ENCODE measurements at regions not wholly inside any gene's neighbourhood (a gene's known extent, or its start where the extent isn't known, plus 50 kb on each side); places are given as distances from the start of the nearest gene placed in this dataset.

DNA sequence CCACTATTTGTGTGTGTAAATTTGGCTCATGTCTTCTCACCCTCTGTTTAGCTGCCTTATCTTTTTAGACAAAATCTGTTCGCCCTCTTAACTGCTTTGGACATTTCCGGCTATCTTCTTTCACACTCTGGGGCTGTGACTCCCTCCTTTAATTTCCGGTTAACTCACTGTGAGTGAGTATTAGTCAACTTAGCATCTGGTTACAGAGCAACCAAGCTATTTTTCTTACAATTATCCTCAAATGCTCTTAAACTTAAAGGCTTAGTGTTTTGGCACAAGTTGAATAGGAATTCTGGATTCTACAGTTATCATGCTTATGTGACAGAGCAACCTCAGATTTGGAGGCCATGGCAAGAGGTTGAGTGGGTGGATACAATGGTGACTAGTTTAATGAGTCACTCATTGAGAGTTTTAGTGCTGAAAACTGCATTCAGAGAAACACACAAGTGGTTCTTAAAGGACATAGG, 177.6 kb upstream of the SEMA3A start:
- TF ChIP-seq CTCF (IDR thresholded peaks at IDR 0.05; ENCODE audit: low read depth, low read length) (no peak), EZH2phosphoT487 (IDR thresholded peaks at IDR 0.05; ENCODE audit: low read depth) (no peak)

All from OCI-LY3 (cell line).